GM19438 (cell line): ENCODE measurements at regions not wholly inside any gene's neighbourhood (a gene's known extent, or its start where the extent isn't known, plus 50 kb on each side); places are given as distances from the start of the nearest gene placed in this dataset.
A peak's percentile ranks its signal among the peaks of the same experiment; 100 is the strongest.
"Not testable (repeated sequence)": the region's sequence is repeated elsewhere in the genome, so short reads cannot be mapped to it uniquely, and the experiment has no call there.

Experiments used
- ATAC-seq: cut with Tn5 transposase; IDR thresholded peaks from one replicate; pipeline ENCODE4 v1.9.1; 2021; ENCODE audit warnings: low read depth; ENCODE audit not compliant: unreplicated experiment

DNA sequence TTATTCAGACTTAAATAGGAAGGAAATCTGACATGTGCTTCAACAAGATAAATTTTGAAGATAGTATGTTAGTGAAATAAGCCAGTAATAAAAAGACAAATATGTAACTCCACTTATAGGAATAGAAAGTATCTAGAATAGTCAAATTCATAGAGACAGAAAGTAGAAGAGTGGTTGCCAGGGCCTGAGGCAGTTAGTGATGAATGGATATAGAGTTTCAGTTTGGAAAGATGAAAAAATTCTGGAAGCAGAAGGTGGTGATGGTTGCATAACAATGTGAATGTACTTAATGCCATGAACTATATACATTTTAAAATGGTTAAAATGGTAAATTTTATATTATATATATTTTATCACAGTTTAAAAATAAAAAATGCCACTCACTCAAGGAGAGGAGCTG, 54.3 kb downstream of the HAND2 start:
- no peak for ATAC-seq

DNA sequence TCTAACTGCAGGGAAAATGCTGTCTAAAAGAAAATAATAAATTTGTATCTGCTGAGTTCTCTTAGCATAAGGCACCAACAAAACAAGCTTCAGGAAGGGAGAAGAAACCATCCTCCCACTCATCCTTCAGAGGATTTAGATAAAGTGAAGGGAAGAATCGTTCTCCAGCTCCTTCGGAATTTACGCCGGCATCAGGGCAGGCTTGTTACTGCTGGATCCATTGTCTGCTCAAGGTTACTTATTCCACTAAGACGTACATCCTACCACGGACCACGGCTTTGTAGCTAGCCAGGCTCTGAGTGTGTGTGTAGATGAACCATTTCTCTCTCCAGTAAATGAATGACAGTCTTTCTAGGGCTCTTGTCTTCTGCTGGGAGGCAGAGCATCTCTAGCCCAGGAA, 60.4 kb downstream of the HAND2 start:
- no peak for ATAC-seq

DNA sequence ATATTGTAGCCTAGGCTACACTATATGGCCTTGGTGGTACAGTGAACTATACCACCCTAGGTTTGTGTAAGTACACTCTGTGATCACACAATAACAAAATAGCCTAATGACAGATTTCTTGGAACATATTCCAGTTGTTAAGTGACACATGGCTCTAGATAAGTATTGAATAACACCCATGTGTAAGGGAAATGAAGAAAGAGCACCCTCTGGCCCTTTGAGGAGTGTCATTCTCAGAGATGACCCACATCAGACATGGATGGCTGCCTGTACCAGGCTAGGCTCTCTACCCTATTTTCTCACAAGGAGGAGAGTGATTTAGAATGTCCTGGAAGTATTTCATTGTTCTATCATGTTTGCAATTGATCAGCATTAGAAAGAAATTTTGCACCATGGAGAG, 61.7 kb downstream of the HAND2 start:
- no peak for ATAC-seq

DNA sequence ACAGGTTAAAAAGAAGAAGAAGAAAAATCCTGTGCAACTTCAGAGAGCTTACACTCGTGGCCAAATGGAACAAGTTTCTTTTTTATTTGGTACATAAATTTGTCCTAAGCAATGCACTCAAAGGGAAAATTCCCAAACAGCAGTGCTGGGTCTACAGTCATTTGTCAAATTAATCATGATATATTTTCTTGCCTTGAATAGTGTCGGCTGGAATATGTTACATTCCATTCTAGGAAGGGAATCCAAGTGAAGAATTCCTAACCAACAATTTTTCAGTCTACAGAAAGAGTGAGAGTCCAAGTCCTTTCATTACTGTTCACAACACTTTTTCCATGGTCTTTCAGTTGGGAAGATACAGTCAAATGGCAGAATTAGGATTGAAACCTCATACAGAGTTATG, 63.9 kb downstream of the HAND2 start:
- no peak for ATAC-seq

DNA sequence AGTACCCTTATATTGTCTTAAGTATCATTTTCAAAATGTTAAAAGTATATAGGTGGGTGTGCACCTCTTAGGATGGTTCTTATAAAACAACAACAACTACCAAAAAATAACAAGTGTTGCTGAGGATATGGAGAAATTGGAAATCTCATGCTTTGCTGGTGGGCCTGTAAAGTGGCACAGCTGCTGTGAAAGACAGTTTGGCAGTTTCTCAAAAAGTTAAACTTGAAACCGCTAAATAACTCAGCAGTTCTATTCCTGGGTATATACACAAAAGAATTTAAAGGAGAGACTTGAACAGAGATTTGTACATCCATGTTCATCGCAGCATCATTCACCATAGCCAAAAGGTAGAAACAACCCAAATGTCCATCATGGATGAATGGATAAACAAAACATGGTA, 65.5 kb downstream of the HAND2 start:
- no peak for ATAC-seq

DNA sequence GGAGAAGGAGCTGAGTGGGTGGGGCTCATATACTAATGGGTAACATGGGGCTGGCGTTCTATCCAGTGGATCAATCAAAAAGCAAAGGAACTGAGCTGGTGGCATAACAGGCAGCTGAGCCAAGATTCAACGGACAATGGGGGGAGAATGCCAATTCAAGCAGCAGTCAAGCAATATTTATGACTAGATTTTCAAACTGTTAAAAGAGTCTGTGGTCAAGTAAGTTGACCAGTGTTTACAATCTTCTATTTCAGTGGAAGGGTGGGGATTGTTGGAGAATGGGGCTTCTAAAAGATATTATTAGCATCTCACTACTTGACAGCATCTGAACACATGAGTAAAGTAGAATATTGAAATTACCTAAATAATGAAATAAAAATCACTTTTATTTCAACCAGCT, 64.9 kb upstream of the SCRG1 start:
- no peak for ATAC-seq

DNA sequence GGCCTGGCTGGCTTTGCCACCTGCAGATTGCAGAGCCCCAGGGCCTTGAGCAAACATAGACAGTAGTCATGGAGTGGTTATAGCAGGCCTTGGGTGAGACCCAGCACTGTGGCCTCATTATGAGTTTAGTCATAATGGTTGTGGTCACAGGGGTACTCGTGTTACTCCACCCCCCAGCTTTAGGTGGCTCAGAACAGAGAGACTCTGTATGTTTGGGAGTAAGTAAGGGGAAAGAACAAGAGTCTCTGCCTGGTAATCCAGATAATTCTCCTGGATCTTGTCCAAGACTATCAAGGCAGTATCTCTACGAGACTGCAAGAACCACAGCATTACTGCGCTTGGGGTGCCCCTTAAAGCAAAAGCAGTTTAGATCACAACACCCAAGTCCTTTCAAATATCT, 62.3 kb upstream of the SCRG1 start:
- no peak for ATAC-seq

DNA sequence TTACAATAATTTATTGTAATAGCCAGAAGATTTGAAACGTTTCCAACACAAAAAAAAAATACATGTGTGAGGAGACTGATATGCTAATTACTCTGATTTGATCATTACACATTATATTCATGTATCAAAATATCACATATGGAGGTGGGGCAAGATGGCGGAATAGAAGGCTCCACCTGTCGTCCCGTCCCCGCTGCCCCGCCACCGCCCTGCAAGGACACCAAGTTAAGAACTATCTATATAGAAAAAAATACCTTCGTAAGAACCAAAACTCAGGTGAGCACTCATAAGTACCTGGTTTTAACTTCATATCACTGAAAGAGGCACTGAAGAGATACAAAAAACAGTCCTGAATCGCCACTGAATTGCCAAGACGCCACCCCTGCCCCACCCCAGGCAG, 60.9 kb upstream of the SCRG1 start:
- no peak for ATAC-seq

DNA sequence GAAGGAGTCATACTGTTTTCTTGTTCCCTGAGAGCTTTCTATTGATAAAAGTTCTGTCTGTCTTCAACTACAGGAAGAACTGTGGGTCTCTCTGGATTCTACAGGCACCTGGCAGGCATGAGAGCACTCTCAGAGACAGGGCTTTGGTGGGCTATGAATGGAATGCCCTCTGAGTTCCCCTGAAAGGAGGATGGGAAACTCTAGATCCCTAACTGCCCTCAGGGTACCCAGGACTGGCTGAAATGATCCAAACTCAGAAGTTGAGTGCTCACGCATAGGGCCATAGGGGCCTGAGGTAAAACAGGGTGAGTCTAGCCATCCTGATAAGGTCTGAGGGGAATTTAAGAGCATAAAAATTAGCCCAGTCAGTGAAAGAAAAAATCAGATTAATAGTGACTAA, 59.0 kb upstream of the SCRG1 start:
- no peak for ATAC-seq

DNA sequence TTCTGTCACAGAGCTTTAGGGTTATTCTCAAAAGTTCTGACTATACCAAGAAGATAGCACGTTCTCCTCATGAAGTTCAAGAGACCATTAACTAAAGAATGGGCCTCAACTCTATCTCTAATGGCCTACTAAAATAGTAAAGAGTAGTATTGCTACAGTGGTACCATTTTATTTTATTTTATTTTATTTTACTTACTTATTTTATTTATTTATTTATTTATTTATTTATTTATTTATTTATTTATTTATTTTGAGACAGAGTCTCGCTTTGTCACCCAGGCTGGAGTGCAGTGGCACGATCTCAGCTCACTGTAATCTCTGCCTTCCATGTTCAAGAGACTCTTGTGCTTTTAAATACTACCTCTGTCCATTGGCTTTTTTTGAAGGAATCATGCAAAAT, 52.5 kb upstream of the SCRG1 start:
- not testable (repeated sequence) for ATAC-seq

DNA sequence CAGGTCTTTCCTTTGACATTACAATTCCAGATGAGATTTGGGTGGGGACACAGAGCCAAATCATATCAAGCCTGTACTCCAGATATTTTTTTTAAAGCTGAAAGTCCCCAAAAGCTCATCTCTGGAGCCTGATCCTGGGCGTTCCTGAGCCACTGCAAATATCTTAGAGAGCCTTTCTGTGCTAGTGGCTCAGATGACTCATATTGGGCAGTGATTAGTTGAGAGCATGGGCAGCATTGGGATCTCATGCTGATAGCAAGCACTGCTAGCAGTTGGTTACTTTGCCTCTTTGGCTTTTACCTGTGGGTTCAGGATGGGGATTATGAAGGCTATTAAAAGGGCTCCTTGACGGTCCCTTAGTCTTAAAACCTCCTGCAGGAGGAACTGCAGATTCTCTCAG, 51.4 kb upstream of the SCRG1 start:
- ATAC-seq = no peak

DNA sequence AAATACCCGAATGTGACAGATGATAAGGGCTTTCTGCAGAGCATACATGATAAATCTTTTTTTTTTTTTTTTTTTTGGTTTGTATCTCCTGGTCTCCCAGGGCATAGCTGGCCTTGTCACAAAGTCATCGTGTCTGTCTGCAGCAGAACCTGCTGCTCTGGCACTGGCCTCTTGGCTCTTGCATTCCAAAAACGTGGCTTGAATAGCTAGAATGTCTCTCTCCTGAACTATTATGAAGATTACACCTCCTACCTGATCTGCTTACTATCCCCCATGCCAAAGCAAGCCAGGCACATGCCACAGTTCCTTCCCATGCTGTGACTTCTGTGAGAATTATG, 50.4 kb upstream of the SCRG1 start:
- no peak for ATAC-seq

DNA sequence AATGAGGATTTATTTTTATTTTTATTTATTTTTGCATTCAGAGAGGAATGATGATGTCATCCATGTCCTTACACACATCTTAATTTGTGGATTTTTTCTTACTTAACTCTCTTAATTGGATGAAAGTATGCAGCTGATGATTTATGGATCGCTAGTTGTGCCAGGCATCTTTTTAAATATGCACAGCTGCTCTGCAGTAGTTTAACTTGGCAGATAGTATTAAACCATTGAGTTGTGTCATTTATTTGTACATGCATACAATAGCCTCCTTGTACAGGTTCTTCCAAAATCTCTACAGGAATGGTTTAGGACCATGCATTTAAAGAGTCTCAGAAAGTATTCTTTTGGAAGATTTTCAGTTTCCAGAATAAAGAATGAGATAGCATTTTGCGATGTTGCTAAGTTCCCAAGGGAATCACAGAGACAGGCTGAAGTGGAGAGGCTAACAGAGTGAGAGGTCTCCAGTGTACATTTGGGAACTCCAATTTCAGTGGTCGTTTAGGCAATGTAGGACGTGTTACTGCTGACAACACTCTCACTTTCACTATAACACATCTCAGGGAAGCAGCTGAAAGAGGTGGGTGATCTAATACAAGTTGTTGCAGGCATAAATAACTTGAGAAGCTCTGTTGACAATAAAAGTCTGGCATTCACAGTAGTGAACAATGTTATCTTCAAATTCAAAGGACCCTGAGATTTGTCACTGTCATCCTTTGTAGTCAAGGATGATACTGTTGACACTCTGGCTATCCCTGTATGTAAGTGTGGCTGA, 49.9 kb upstream of the SCRG1 start:
- peak; percentile 57 for ATAC-seq
